ENCODE measurements at regions not wholly inside any gene's neighbourhood (a gene's known extent, or its start where the extent isn't known, plus 50 kb on each side); places are given as distances from the start of the nearest gene placed in this dataset.

- TF ChIP-seq EZH2 (IDR thresholded peaks at IDR 0.05; ENCODE audit: low read length, missing control alignments), result no peak
- TF ChIP-seq CTCF (conservative IDR thresholded peaks at IDR 0.05 in 1 of 2, IDR thresholded peaks at IDR 0.05 in 1 of 2; ENCODE audit: low read depth in 1 of 2, low read length in 2 of 2), result no peak
Measured at GRCh38 chr4:31516520-31516919, 796.4 kb downstream of the PCDH7 start.

Data from fibroblast of lung (primary cell).